Nephron (organoid): ENCODE measurements at regions not wholly inside any gene's neighbourhood (a gene's known extent, or its start where the extent isn't known, plus 50 kb on each side); places are given as distances from the start of the nearest gene placed in this dataset.

Source experiments
- H3K27ac Mint-ChIP-seq, 3 experiments: 2 replicates each; pipeline ENCODE4 v1.8.0; 2020; ENCODE audit warnings: mixed read lengths in 3 of 3, mild to moderate bottlenecking in 2 of 3, moderate library complexity in 1 of 3
- H3K27me3 Mint-ChIP-seq: 2 replicates; pipeline ENCODE4 v1.8.0; 2021; ENCODE audit warnings: low read depth, mild to moderate bottlenecking, moderate library complexity, mixed read lengths
- H3K36me3 Mint-ChIP-seq: 2 replicates; pipeline ENCODE4 v1.8.0; 2020; ENCODE audit warnings: low read depth, mixed read lengths
- H3K4me1 Mint-ChIP-seq: 2 replicates; pipeline ENCODE4 v1.8.0; 2020; ENCODE audit warnings: mixed read lengths
- H3K4me3 Mint-ChIP-seq, 3 experiments: 2 replicates each; pipeline ENCODE4 v1.8.0; 2020; ENCODE audit warnings: mild to moderate bottlenecking in 3 of 3, mixed read lengths in 3 of 3, moderate library complexity in 2 of 3
- H3K9me3 Mint-ChIP-seq: 2 replicates; pipeline ENCODE4 v1.8.0; 2020; ENCODE audit warnings: mixed read lengths
- CTCF ChIP-seq, 3 experiments: fragments of 200-600 bp; sonication (generic); IDR thresholded peaks; one replicate each; pipeline ENCODE4 v1.5.0; 2021; ENCODE audit warnings: antibody characterized with exemption in 3 of 3; ENCODE audit not compliant: unreplicated experiment in 3 of 3

- Mint-ChIP-seq H3K4me3 (peak overlapping the region in 2 of 3 experiments; percentile 27 to 41), H3K9me3 (no peaks in the 10 kb centered on the region), H3K4me1 (peaks cover 39% of the 10 kb centered on the region), H3K36me3 (no peaks in the 10 kb centered on the region), H3K27me3 (peaks cover 9% of the 10 kb centered on the region), H3K27ac (peak overlapping the region in 2 of 3 experiments; percentile 53 to 72)
- peak; percentile 49 to 65 (median 60) for TF ChIP-seq CTCF (IDR thresholded peaks at IDR 0.05; ENCODE audit: unreplicated experiment in 3 of 3)
Measured at GRCh38 chr14:97978341-97978740, 1181.2 kb downstream of the VRK1 start.

- H3K4me3 Mint-ChIP-seq: no peak overlapping the region
- H3K9me3 Mint-ChIP-seq: no peaks in the 10 kb centered on the region
- no peak for TF ChIP-seq CTCF (IDR thresholded peaks at IDR 0.05; ENCODE audit: unreplicated experiment in 3 of 3)
- peaks cover 11% of the 10 kb centered on the region for H3K27me3 Mint-ChIP-seq
- H3K36me3 Mint-ChIP-seq: no peaks in the 10 kb centered on the region
- no peak overlapping the region for H3K27ac Mint-ChIP-seq
- H3K4me1 Mint-ChIP-seq: no peaks in the 10 kb centered on the region
Measured at GRCh38 chr14:97993508-97994019, 1196.4 kb downstream of the VRK1 start.

GRCh38 chr14:97994020-97994531 lies 1196.9 kb downstream of the VRK1 start:
- H3K27me3 Mint-ChIP-seq: peaks cover 11% of the 10 kb centered on the region
- no peak for TF ChIP-seq CTCF (IDR thresholded peaks at IDR 0.05; ENCODE audit: unreplicated experiment in 3 of 3)
- no peaks in the 10 kb centered on the region for H3K9me3 Mint-ChIP-seq
- H3K36me3 Mint-ChIP-seq: no peaks in the 10 kb centered on the region
- H3K4me3 Mint-ChIP-seq: no peak overlapping the region
- no peaks in the 10 kb centered on the region for H3K4me1 Mint-ChIP-seq
- no peak overlapping the region for H3K27ac Mint-ChIP-seq

GRCh38 chr14:97995038-97995437 lies 1197.9 kb downstream of the VRK1 start:
- H3K27me3 Mint-ChIP-seq: peaks cover 11% of the 10 kb centered on the region
- no peaks in the 10 kb centered on the region for H3K9me3 Mint-ChIP-seq
- H3K4me1 Mint-ChIP-seq: no peaks in the 10 kb centered on the region
- no peaks in the 10 kb centered on the region for H3K36me3 Mint-ChIP-seq
- TF ChIP-seq CTCF (IDR thresholded peaks at IDR 0.05; ENCODE audit: unreplicated experiment in 3 of 3): no peak
- H3K27ac Mint-ChIP-seq: no peak overlapping the region
- no peak overlapping the region for H3K4me3 Mint-ChIP-seq

GRCh38 chr14:97995531-97995930 lies 1198.3 kb downstream of the VRK1 start:
- no peak overlapping the region for H3K27ac Mint-ChIP-seq
- TF ChIP-seq CTCF (IDR thresholded peaks at IDR 0.05; ENCODE audit: unreplicated experiment in 3 of 3): no peak
- no peak overlapping the region for H3K4me3 Mint-ChIP-seq
- peaks cover 11% of the 10 kb centered on the region for H3K27me3 Mint-ChIP-seq
- no peaks in the 10 kb centered on the region for H3K9me3 Mint-ChIP-seq
- no peaks in the 10 kb centered on the region for H3K4me1 Mint-ChIP-seq
- no peaks in the 10 kb centered on the region for H3K36me3 Mint-ChIP-seq

GRCh38 chr14:98006008-98006407 lies 1208.8 kb downstream of the VRK1 start:
- H3K36me3 Mint-ChIP-seq: no peaks in the 10 kb centered on the region
- H3K9me3 Mint-ChIP-seq: peaks cover 2% of the 10 kb centered on the region
- no peak for TF ChIP-seq CTCF (IDR thresholded peaks at IDR 0.05; ENCODE audit: unreplicated experiment in 3 of 3)
- no peak overlapping the region for H3K27ac Mint-ChIP-seq
- H3K4me1 Mint-ChIP-seq: no peaks in the 10 kb centered on the region
- no peaks in the 10 kb centered on the region for H3K27me3 Mint-ChIP-seq
- no peak overlapping the region for H3K4me3 Mint-ChIP-seq
